H1 (cell line): ENCODE measurements at regions not wholly inside any gene's neighbourhood (a gene's known extent, or its start where the extent isn't known, plus 50 kb on each side); places are given as distances from the start of the nearest gene placed in this dataset.

Experiments used
- CTCF ChIA-PET: fragments of 300-600 bp; sonication (Branson Sonifier 250); formaldehyde crosslinking; loops from one replicate; lab custom pipeline; 2021; ENCODE audit not compliant: partially characterized antibody; lab: Charles Lee
- POLR2A ChIA-PET: fragments of 300-600 bp; sonication (Branson Sonifier 250); formaldehyde crosslinking; loops from one replicate; lab custom pipeline; 2021; ENCODE audit warnings: inconsistent platforms; ENCODE audit not compliant: partially characterized antibody; lab: Charles Lee
- DNase-seq, 2 experiments: peaks; one replicate each; pipeline versions ENCODE4 v3.0.0 to v3.0.0-alpha.2; 2010 to 2022; ENCODE audit warnings: low spot score in 2 of 2, low read depth in 1 of 2, mixed read lengths in 1 of 2
- FAIRE-seq: peaks from 2 replicates; lab custom pipeline; 2011; peaks lifted over from hg19 to GRCh38; lab: Jason Lieb, UNC
- H2AFZ ChIP-seq: 2 replicates; pipeline ENCODE4 v1.8.1; 2012; ENCODE audit warnings: low read length, inconsistent platforms
- H2AK5ac ChIP-seq: 2 replicates; pipeline ENCODE4 v1.6.1; 2013; ENCODE audit warnings: low read depth, low read length
- H2BK120ac ChIP-seq: replicated peaks from 2 replicates; pipeline ENCODE3; 2013; ENCODE audit warnings: low read depth, low read length, inconsistent platforms
- H2BK12ac ChIP-seq: 2 replicates; pipeline ENCODE4 v1.6.1; 2013; ENCODE audit warnings: low read depth, low read length
- H2BK15ac ChIP-seq: 2 replicates; pipeline ENCODE4 v1.6.1; 2013; ENCODE audit warnings: low read length
- H2BK20ac ChIP-seq: 2 replicates; pipeline ENCODE4 v1.6.1; 2013; ENCODE audit warnings: low read length
- H2BK5ac ChIP-seq: 2 replicates; pipeline ENCODE4 v1.6.1; 2013; ENCODE audit warnings: low read depth, low read length
- H3K14ac ChIP-seq: 2 replicates; pipeline ENCODE4 v1.6.1; 2013; ENCODE audit warnings: inconsistent platforms; ENCODE audit not compliant: insufficient read length
- H3K18ac ChIP-seq: 2 replicates; pipeline ENCODE4 v1.6.1; 2013; ENCODE audit warnings: low read length; ENCODE audit errors: extremely low read depth
- H3K23ac ChIP-seq: 2 replicates; pipeline ENCODE4 v1.6.1; 2013; ENCODE audit warnings: inconsistent platforms; ENCODE audit not compliant: insufficient read length
- H3K23me2 ChIP-seq: 2 replicates; pipeline ENCODE4 v1.6.1; 2013; ENCODE audit warnings: low read depth, low read length
- H3K27ac ChIP-seq: 2 replicates; pipeline ENCODE4 v1.6.1; 2011; ENCODE audit warnings: low read depth, low read length, inconsistent platforms
- H3K27me3 ChIP-seq, 4 experiments: replicated peaks in 1 of 4; 1 replicate in 1 of 4; 2 replicates in 3 of 4; pipeline versions ENCODE4 v1.6.1 to v1.8.1; 2011 to 2013; ENCODE audit warnings: low read length in 3 of 4, mild to moderate bottlenecking in 3 of 4, inconsistent platforms in 2 of 4, mixed read lengths in 2 of 4, moderate library complexity in 1 of 4; ENCODE audit not compliant: control insufficient read depth in 3 of 4, insufficient read depth in 3 of 4; ENCODE audit errors: extremely low read depth in 1 of 4
- H3K36me3 ChIP-seq, 4 experiments: 2 replicates each; pipeline versions ENCODE4 v1.6.1 to v1.8.1; 2011 to 2013; ENCODE audit warnings: mild to moderate bottlenecking in 4 of 4, low read length in 3 of 4, moderate library complexity in 2 of 4, control low read depth in 1 of 4, inconsistent platforms in 1 of 4; ENCODE audit not compliant: insufficient read depth in 4 of 4, control insufficient read depth in 2 of 4
- H3K4ac ChIP-seq: replicated peaks from 2 replicates; pipeline ENCODE3; 2013; ENCODE audit warnings: low read length, low read depth, mixed read lengths, inconsistent platforms; ENCODE audit not compliant: insufficient read length
- H3K4me1 ChIP-seq, 4 experiments: replicated peaks in 1 of 4; 1 replicate in 1 of 4; 2 replicates in 3 of 4; pipeline versions ENCODE4 v1.6.1 to v1.8.1; 2011 to 2013; ENCODE audit warnings: low read length in 3 of 4, inconsistent platforms in 2 of 4, mixed read lengths in 1 of 4; ENCODE audit not compliant: insufficient read depth in 4 of 4, control insufficient read depth in 3 of 4
- H3K4me2 ChIP-seq, 2 experiments: 2 replicates each; pipeline versions ENCODE4 v1.6.1 to v1.8.1; 2011 to 2013; ENCODE audit warnings: low read depth in 2 of 2, low read length in 2 of 2, control low read depth in 1 of 2, inconsistent platforms in 1 of 2, mild to moderate bottlenecking in 1 of 2; ENCODE audit not compliant: insufficient read depth in 1 of 2
- H3K4me3 ChIP-seq, 4 experiments: fragments of 200-600, 300-600 bp in 1 of 4; sonication (generic), shearing (Covaris generic), sonication (Bioruptor Twin) in 1 of 4; 2 replicates each; pipeline versions ENCODE4 v1.5.1 to v1.8.1; 2011 to 2016; ENCODE audit warnings: low read length in 4 of 4, low read depth in 3 of 4, control low read depth in 2 of 4, inconsistent platforms in 2 of 4, mild to moderate bottlenecking in 2 of 4, mixed read lengths in 1 of 4, moderate library complexity in 1 of 4; ENCODE audit not compliant: insufficient read depth in 2 of 4; ENCODE audit errors: extremely low read depth in 1 of 4
- H3K56ac ChIP-seq: replicated peaks from 2 replicates; pipeline ENCODE3; 2013; ENCODE audit warnings: low read depth, mild to moderate bottlenecking, mixed read lengths, low read length, inconsistent platforms; ENCODE audit not compliant: insufficient read length
- H3K79me1 ChIP-seq: 2 replicates; pipeline ENCODE4 v1.6.1; 2013; ENCODE audit warnings: low read depth, low read length, control low read depth
- H3K79me2 ChIP-seq, 2 experiments: 2 replicates each; pipeline versions ENCODE4 v1.6.1 to v1.8.1; 2012 to 2013; ENCODE audit warnings: low read length in 2 of 2, mild to moderate bottlenecking in 2 of 2, inconsistent platforms in 1 of 2; ENCODE audit not compliant: insufficient read depth in 2 of 2, control insufficient read depth in 1 of 2
- H3K9ac ChIP-seq, 4 experiments: replicated peaks in 1 of 4; 1 replicate in 1 of 4; 2 replicates in 3 of 4; pipeline versions ENCODE4 v1.6.1 to v1.8.1; 2011 to 2013; ENCODE audit warnings: low read depth in 3 of 4, low read length in 3 of 4, control low read depth in 2 of 4, mild to moderate bottlenecking in 2 of 4, moderate library complexity in 2 of 4, inconsistent platforms in 1 of 4; ENCODE audit errors: extremely low read depth in 1 of 4
- H3K9me3 ChIP-seq, 2 experiments: 2 replicates each; pipeline versions ENCODE4 v1.6.1 to v1.8.1; 2012 to 2013; ENCODE audit warnings: mild to moderate bottlenecking in 2 of 2, moderate library complexity in 2 of 2, control low read depth in 1 of 2, inconsistent platforms in 1 of 2, low read depth in 1 of 2, low read length in 1 of 2, mixed read lengths in 1 of 2; ENCODE audit not compliant: insufficient read depth in 2 of 2
- H4K20me1 ChIP-seq, 2 experiments: replicated peaks in 1 of 2; 2 replicates each; pipeline versions ENCODE3 to v1.8.1; 2011 to 2013; ENCODE audit warnings: inconsistent platforms in 2 of 2, low read length in 2 of 2, mild to moderate bottlenecking in 1 of 2; ENCODE audit not compliant: insufficient read depth in 2 of 2, control insufficient read depth in 1 of 2
- H4K5ac ChIP-seq: 2 replicates; pipeline ENCODE4 v1.6.1; 2013; ENCODE audit warnings: low read length, low read depth, mixed read lengths, inconsistent platforms; ENCODE audit not compliant: insufficient read length
- H4K8ac ChIP-seq: 2 replicates; pipeline ENCODE4 v1.8.0; 2013; ENCODE audit warnings: mild to moderate bottlenecking, moderate library complexity, low read length, inconsistent platforms; ENCODE audit not compliant: insufficient read depth; ENCODE audit errors: extremely low read depth
- H4K91ac ChIP-seq: replicated peaks from 2 replicates; pipeline ENCODE3; 2013; ENCODE audit warnings: low read length, mixed read lengths, inconsistent platforms; ENCODE audit not compliant: insufficient read length
- CHD1 ChIP-seq: IDR thresholded peaks from 2 replicates; pipeline ENCODE4 v1.6.1; 2012; ENCODE audit warnings: low read depth, low read length, improper control_type of control experiment
- E2F6 ChIP-seq: IDR thresholded peaks from 2 replicates; pipeline ENCODE4 v1.6.1; 2012; ENCODE audit warnings: inconsistent platforms
- EGR1 ChIP-seq: IDR thresholded peaks from 2 replicates; pipeline ENCODE4 v1.6.1; 2011; ENCODE audit warnings: low read depth, low read length, borderline replicate concordance
- JUND ChIP-seq: IDR thresholded peaks from 2 replicates; pipeline ENCODE4 v1.6.1; 2011; ENCODE audit warnings: mild to moderate bottlenecking, improper control_type of control experiment, low read length
- WGBS, 2 experiments: shearing (Covaris generic) in 1 of 2; methylation state at CpG; one replicate each; pipeline versions ENCODE4 v1.1.6 to v1.1.7; 2013 to 2015; ENCODE audit warnings: low lambda C conversion rate in 2 of 2, mixed read lengths in 2 of 2, inconsistent platforms in 1 of 2, low coverage in 1 of 2, missing lambda C conversion rate in 1 of 2; ENCODE audit not compliant: insufficient replicate concordance in 2 of 2, insufficient coverage in 1 of 2, insufficient read length in 1 of 2; ENCODE audit errors: extremely low coverage in 1 of 2, missing lambda C conversion rate in 1 of 2; 5-methylcytosine and 5-hydroxymethylcytosine counted together

GRCh38 chr6:169153401-169153800 lies 100.2 kb downstream of the THBS2 start:
- CTCF ChIA-PET = no interaction called here
- Histone ChIP-seq H3K56ac (no peak overlapping the region), H4K20me1 (no peaks in the 10 kb centered on the region), H4K5ac (no peak overlapping the region), H3K79me2 (no peaks in the 10 kb centered on the region), H3K4me3 (no peak overlapping the region), H3K4me2 (no peak overlapping the region), H4K8ac (no peak overlapping the region), H2BK12ac (no peak overlapping the region), H3K9ac (no peak overlapping the region), H2BK15ac (no peak overlapping the region), H3K79me1 (no peaks in the 10 kb centered on the region), H3K4me1 (peaks cover 0 to 2% (median 0%) of the 10 kb centered on the region in 4 experiments; a peak in 1 of 7 replicates), H3K23ac (no peak overlapping the region), H2AFZ (no peak overlapping the region), H3K27me3 (no peaks in the 10 kb centered on the region; a peak in 1 of 7 replicates), H3K27ac (no peak overlapping the region), H2BK5ac (no peak overlapping the region), H2BK120ac (no peak overlapping the region), H3K9me3 (peaks cover 7 to 14% of the 10 kb centered on the region in 2 experiments; a peak in 3 of 4 replicates), H3K14ac (no peak overlapping the region), H3K18ac (no peak overlapping the region), H3K23me2 (no peaks in the 10 kb centered on the region), H2AK5ac (no peak overlapping the region), H4K91ac (no peak overlapping the region), H2BK20ac (no peak overlapping the region), H3K36me3 (no peaks in the 10 kb centered on the region), H3K4ac (no peak overlapping the region)
- FAIRE-seq = no peak
- DNase-seq = no peak
- 89% methylated on average over 4 of the region's 4 CpGs; no CpG with 5 or more reads in 1 of the 2 experiments for WGBS, 2 experiments
- TF ChIP-seq EGR1 (no peak), E2F6 (no peak), CHD1 (no peak), JUND (no peak)
- POLR2A ChIA-PET = no interaction called here
